Upper lobe of right lung (tissue), 1 donor: ENCODE measurements at regions not wholly inside any gene's neighbourhood (a gene's known extent, or its start where the extent isn't known, plus 50 kb on each side); places are given as distances from the start of the nearest gene placed in this dataset.
"Not testable (repeated sequence)": the region's sequence is repeated elsewhere in the genome, so short reads cannot be mapped to it uniquely, and the experiment has no call there.

Experiments
- ATAC-seq: fragments of 200-7000 bp; cut with Tn5 transposase; one replicate; pipeline ENCODE4 v1.9.1; 2020; ENCODE audit warnings: mild to moderate bottlenecking, moderate library complexity
- DNase-seq: peaks from one replicate; pipeline ENCODE4 v3.0.0-alpha.2; 2020
- H3K27ac ChIP-seq: fragments of 200-600 bp; one replicate; pipeline ENCODE4 v1.8.0; 2022
- H3K27me3 ChIP-seq: fragments of 200-600 bp; one replicate; pipeline ENCODE4 v1.8.0; 2022; ENCODE audit warnings: mild to moderate bottlenecking
- H3K36me3 ChIP-seq: fragments of 200-600 bp; one replicate; pipeline ENCODE4 v1.8.0; 2022
- H3K4me1 ChIP-seq: fragments of 200-600 bp; one replicate; pipeline ENCODE4 v1.8.0; 2022
- H3K4me3 ChIP-seq: fragments of 200-600 bp; one replicate; pipeline ENCODE4 v1.8.0; 2022; ENCODE audit warnings: mild to moderate bottlenecking
- H3K9me3 ChIP-seq: fragments of 200-600 bp; one replicate; pipeline ENCODE4 v1.8.0; 2022
- CTCF ChIP-seq: fragments of 200-600 bp; IDR thresholded peaks from one replicate; pipeline ENCODE4 v1.8.0; 2022; ENCODE audit warnings: antibody characterized with exemption
- intact Hi-C: fragments of 100-400 bp; cut with DNase I; formaldehyde crosslinking; loops from one replicate; pipeline ENCODE4 v1.11.0; 2022
- donor health status: DM: no; HTN: yes; CAD: no; lungs with severe emphysema.

GRCh38 chr1:224005973-224006372 is 107.9 kb upstream of the FBXO28 start:
- H3K36me3 ChIP-seq, H3K27ac ChIP-seq, H3K27me3 ChIP-seq, ATAC-seq, intact Hi-C loops, DNase-seq, H3K4me3 ChIP-seq, H3K4me1 ChIP-seq, H3K9me3 ChIP-seq: not testable (repeated sequence)

GRCh38 chr1:224004552-224005315 is 109.2 kb upstream of the FBXO28 start:
- TF ChIP-seq CTCF: peak; percentile 42
- H3K27me3 ChIP-seq, DNase-seq, H3K27ac ChIP-seq, H3K9me3 ChIP-seq, ATAC-seq, H3K4me1 ChIP-seq, intact Hi-C loops, H3K4me3 ChIP-seq, H3K36me3 ChIP-seq: not testable (repeated sequence)

- H3K27me3 ChIP-seq, H3K27ac ChIP-seq, intact Hi-C loops: not testable (repeated sequence)
These were observed 110.0 kb upstream of the FBXO28 start for GRCh38 chr1:224003896-224004295.

GRCh38 chr1:224001757-224002156 is 112.2 kb upstream of the FBXO28 start:
- H3K4me1 ChIP-seq, H3K27ac ChIP-seq, H3K4me3 ChIP-seq, intact Hi-C loops, ATAC-seq, H3K36me3 ChIP-seq, H3K27me3 ChIP-seq, H3K9me3 ChIP-seq, DNase-seq: not testable (repeated sequence)

More at GRCh38 chr1:224003896-224004295, 110.0 kb upstream of the FBXO28 start:
- not testable (repeated sequence) for H3K4me1 ChIP-seq, H3K9me3 ChIP-seq, ATAC-seq, H3K4me3 ChIP-seq, DNase-seq, H3K36me3 ChIP-seq

GRCh38 chr1:223999761-224000160 is 114.2 kb upstream of the FBXO28 start:
- ATAC-seq: not testable (repeated sequence)

GRCh38 chr1:223998676-223999455 is 115.0 kb upstream of the FBXO28 start:
- H3K36me3 ChIP-seq, H3K4me1 ChIP-seq, intact Hi-C loops, H3K27me3 ChIP-seq, H3K4me3 ChIP-seq, H3K9me3 ChIP-seq, DNase-seq: not testable (repeated sequence)
- peak overlapping the region; percentile 25 for H3K27ac ChIP-seq
- peak; percentile 54 for ATAC-seq

More at GRCh38 chr1:223999761-224000160, 114.2 kb upstream of the FBXO28 start:
- DNase-seq, H3K4me3 ChIP-seq, intact Hi-C loops, H3K27ac ChIP-seq, H3K4me1 ChIP-seq, H3K27me3 ChIP-seq, H3K9me3 ChIP-seq, H3K36me3 ChIP-seq: not testable (repeated sequence)

- intact Hi-C loops, DNase-seq, H3K27ac ChIP-seq, H3K4me3 ChIP-seq, H3K36me3 ChIP-seq, H3K4me1 ChIP-seq, H3K27me3 ChIP-seq, H3K9me3 ChIP-seq, ATAC-seq: not testable (repeated sequence)
These were observed 117.5 kb upstream of the FBXO28 start for GRCh38 chr1:223996376-223996775.

- DNase-seq (peak; percentile 100), ATAC-seq (peak; percentile 100)
- peak overlapping the region; percentile 77 for H3K4me3 ChIP-seq
- H3K27ac ChIP-seq: peak overlapping the region; percentile 87
- H3K36me3 ChIP-seq, intact Hi-C loops, H3K27me3 ChIP-seq, H3K9me3 ChIP-seq, H3K4me1 ChIP-seq: not testable (repeated sequence)
These were observed 121.3 kb upstream of the FBXO28 start for GRCh38 chr1:223992456-223993246.

- ATAC-seq, intact Hi-C loops, H3K9me3 ChIP-seq, DNase-seq, H3K27me3 ChIP-seq, H3K36me3 ChIP-seq, H3K27ac ChIP-seq, H3K4me1 ChIP-seq, H3K4me3 ChIP-seq: not testable (repeated sequence)
These were observed 122.5 kb upstream of the FBXO28 start for GRCh38 chr1:223991297-223991857.

GRCh38 chr1:223961985-223962384 is 116.2 kb upstream of the TP53BP2 start:
- H3K27ac ChIP-seq, H3K36me3 ChIP-seq, intact Hi-C loops, ATAC-seq, H3K9me3 ChIP-seq, H3K4me1 ChIP-seq, H3K4me3 ChIP-seq, DNase-seq, H3K27me3 ChIP-seq: not testable (repeated sequence)

GRCh38 chr1:223952801-223953200 is 107.1 kb upstream of the TP53BP2 start:
- H3K9me3 ChIP-seq, H3K4me3 ChIP-seq, H3K36me3 ChIP-seq, intact Hi-C loops, DNase-seq, H3K27ac ChIP-seq, ATAC-seq, H3K27me3 ChIP-seq, H3K4me1 ChIP-seq: not testable (repeated sequence)

- DNase-seq, ATAC-seq, H3K9me3 ChIP-seq, H3K27ac ChIP-seq, H3K4me1 ChIP-seq, H3K27me3 ChIP-seq, H3K4me3 ChIP-seq, intact Hi-C loops, H3K36me3 ChIP-seq: not testable (repeated sequence)
These were observed 105.8 kb upstream of the TP53BP2 start for GRCh38 chr1:223951551-223951950.
